PC-9 (cell line): ENCODE measurements at regions not wholly inside any gene's neighbourhood (a gene's known extent, or its start where the extent isn't known, plus 50 kb on each side); places are given as distances from the start of the nearest gene placed in this dataset.

Experiments
- BruUV-seq: library from RNA; stranded (reverse); fragments of 400-500 nt; replicated peaks from 2 replicates; lab custom pipeline; 2021; lab: Mats Ljungman, UMichigan
- CTCF ChIA-PET: fragments of 300-600 bp; sonication (Branson Sonifier 250); formaldehyde crosslinking; loops from one replicate; lab custom pipeline; 2022; ENCODE audit warnings: antibody characterized with exemption; lab: Charles Lee
- POLR2A ChIA-PET: fragments of 300-600 bp; sonication (Branson Sonifier 250); formaldehyde crosslinking; loops from one replicate; lab custom pipeline; 2022; ENCODE audit warnings: antibody characterized with exemption; ENCODE audit not compliant: unreplicated experiment; lab: Charles Lee
- DNase-seq, 2 experiments: peaks; one replicate each; pipeline versions ENCODE4 v3.0.0 to v3.0.0-alpha.2; 2015 to 2022; ENCODE audit warnings: mixed read lengths in 1 of 2
- H2AFZ ChIP-seq: fragments of 200-600 bp; sonication (generic); 2 replicates; pipeline ENCODE4 v1.8.1; 2017; ENCODE audit warnings: antibody characterized with exemption
- H3F3A ChIP-seq: fragments of 200-600 bp; sonication (generic); 2 replicates; pipeline ENCODE4 v1.8.1; 2017; ENCODE audit warnings: antibody characterized with exemption, mild to moderate bottlenecking, low read depth; ENCODE audit not compliant: insufficient read depth
- H3K27ac ChIP-seq: fragments of 200-600 bp; sonication (generic); 2 replicates; pipeline ENCODE4 v1.6.1; 2016; ENCODE audit warnings: mixed run types
- H3K27me3 ChIP-seq: fragments of 200-600 bp; sonication (generic); 2 replicates; pipeline ENCODE4 v1.6.1; 2016; ENCODE audit warnings: low read depth, mixed run types; ENCODE audit not compliant: insufficient read depth
- H3K36me3 ChIP-seq: fragments of 200-600 bp; sonication (generic); 2 replicates; pipeline ENCODE4 v1.6.1; 2016; ENCODE audit warnings: low read depth, mixed run types
- H3K4me1 ChIP-seq: fragments of 200-600 bp; sonication (generic); replicated peaks from 2 replicates; pipeline ENCODE4 v1.6.1; 2016; ENCODE audit warnings: mixed run types; ENCODE audit not compliant: insufficient read depth
- H3K4me2 ChIP-seq: fragments of 200-600 bp; sonication (generic); 2 replicates; pipeline ENCODE4 v1.6.1; 2017; ENCODE audit warnings: mixed run types
- H3K4me3 ChIP-seq: fragments of 200-600 bp; sonication (generic); 2 replicates; pipeline ENCODE4 v1.6.1; 2016; ENCODE audit warnings: mixed run types
- H3K79me2 ChIP-seq: fragments of 200-600 bp; sonication (generic); 2 replicates; pipeline ENCODE4 v1.6.1; 2017; ENCODE audit warnings: low read depth, mixed run types
- H3K9me2 ChIP-seq: fragments of 200-600 bp; sonication (generic); 2 replicates; pipeline ENCODE4 v1.8.1; 2017; ENCODE audit warnings: mild to moderate bottlenecking; ENCODE audit not compliant: insufficient read depth
- H3K9me3 ChIP-seq: fragments of 200-600 bp; sonication (generic); 2 replicates; pipeline ENCODE4 v1.8.1; 2016; ENCODE audit warnings: low read depth; ENCODE audit not compliant: insufficient read depth
- H4K20me1 ChIP-seq: fragments of 200-600 bp; sonication (generic); 2 replicates; pipeline ENCODE4 v1.8.1; 2017; ENCODE audit not compliant: insufficient read depth
- CTCF ChIP-seq: fragments of 200-600 bp; sonication (generic); conservative IDR thresholded peaks from 2 replicates; pipeline ENCODE4 v1.6.1; 2017; ENCODE audit warnings: mixed run types, antibody characterized with exemption, mild to moderate bottlenecking, moderate library complexity
- EZH2 ChIP-seq: fragments of 200-600 bp; sonication (generic); IDR thresholded peaks from 2 replicates; pipeline ENCODE4 v1.8.0; 2017; ENCODE audit warnings: antibody characterized with exemption, low read depth
- intact Hi-C: fragments of 100-400 bp; cut with micrococcal nuclease; formaldehyde crosslinking; loops from one replicate; pipeline ENCODE4 v1.10.0; 2022; ENCODE audit not compliant: unreplicated experiment

DNA sequence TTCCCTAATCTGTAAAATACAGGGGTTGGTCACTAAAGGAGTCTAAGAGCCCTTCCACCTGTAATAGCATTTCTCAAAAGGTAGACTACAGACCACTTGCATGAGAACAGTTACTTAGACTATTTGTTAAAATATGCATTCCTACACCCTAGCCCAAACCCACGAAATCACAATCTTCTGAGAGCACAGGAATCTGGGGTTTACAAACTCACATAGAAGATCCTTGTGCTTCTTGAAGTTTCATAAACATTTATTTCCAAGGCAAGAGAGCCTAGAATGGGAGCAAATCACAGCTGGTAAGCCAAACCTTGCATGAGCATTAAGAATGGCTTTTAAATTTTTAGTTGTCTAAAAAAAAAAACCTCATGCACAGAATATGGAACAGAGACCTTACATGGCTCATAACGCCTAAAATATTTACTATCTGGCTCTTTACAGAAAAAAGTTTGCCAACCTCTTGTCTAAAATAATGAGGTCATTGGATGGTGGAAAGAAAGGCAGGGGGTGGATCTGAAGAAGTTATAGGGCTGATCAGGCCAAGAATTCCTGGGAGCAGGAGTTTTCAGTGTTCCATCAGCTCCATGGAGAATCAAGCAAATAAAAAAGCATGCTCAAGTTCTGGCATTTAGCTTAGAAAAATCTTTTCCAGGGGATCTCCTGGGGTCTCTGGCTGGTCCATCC is 133.4 kb downstream of the CCDC34 start:
- ChIA-PET CTCF (no interaction called here), POLR2A (interaction anchor here (0.6 kb wide), 1 partner anchor 12 kb away, joined by 7 read pairs; no protein-coding TSS in a partner anchor)
- Histone ChIP-seq H3K36me3 (no peaks in the 10 kb centered on the region), H3K4me1 (no peaks in the 10 kb centered on the region), H3K9me3 (no peaks in the 10 kb centered on the region), H3K27ac (no peak overlapping the region), H3F3A (no peaks in the 10 kb centered on the region), H3K79me2 (no peaks in the 10 kb centered on the region), H3K9me2 (no peaks in the 10 kb centered on the region), H3K4me3 (no peak overlapping the region), H3K4me2 (no peak overlapping the region), H4K20me1 (no peaks in the 10 kb centered on the region), H3K27me3 (no peaks in the 10 kb centered on the region), H2AFZ (no peak overlapping the region)
- no TSS peak for BruUV-seq
- intact Hi-C loops = no loop called here
- no peak for DNase-seq
- TF ChIP-seq CTCF (no peak), EZH2 (no peak)

DNA sequence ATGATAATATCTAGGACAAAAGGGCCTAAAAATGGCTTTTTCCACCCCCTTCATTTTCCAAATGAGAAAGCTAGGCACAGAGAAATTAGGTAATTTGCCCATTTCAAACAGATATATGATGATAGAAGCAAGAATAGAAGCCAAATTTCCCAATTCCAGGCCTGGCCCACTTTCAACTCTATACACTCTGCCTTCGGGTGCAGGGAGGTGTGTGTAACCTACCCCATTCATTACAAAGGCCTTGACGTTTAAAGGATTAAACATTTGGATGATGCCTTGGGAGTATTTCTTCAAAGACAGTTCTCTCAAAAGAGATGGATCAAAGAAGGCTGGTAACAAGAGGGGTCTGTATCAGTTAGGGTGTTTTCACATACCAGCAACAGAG is 134.1 kb downstream of the CCDC34 start:
- H4K20me1 ChIP-seq = no peaks in the 10 kb centered on the region
- intact Hi-C loops = no loop called here
- no peaks in the 10 kb centered on the region for H3K9me2 ChIP-seq
- no peak overlapping the region for H3K4me2 ChIP-seq
- no peaks in the 10 kb centered on the region for H3K79me2 ChIP-seq
- H3K9me3 ChIP-seq = no peaks in the 10 kb centered on the region
- H3K27ac ChIP-seq = no peak overlapping the region
- no peaks in the 10 kb centered on the region for H3F3A ChIP-seq
- BruUV-seq = no TSS peak
- H3K4me1 ChIP-seq = no peaks in the 10 kb centered on the region
- no peaks in the 10 kb centered on the region for H3K27me3 ChIP-seq
- no peak overlapping the region for H3K4me3 ChIP-seq
- POLR2A ChIA-PET = no interaction called here
- no peaks in the 10 kb centered on the region for H3K36me3 ChIP-seq
- TF ChIP-seq CTCF = no peak
- TF ChIP-seq EZH2 = no peak
- no peak for DNase-seq
- CTCF ChIA-PET = interaction anchor here (0.6 to 0.7 kb wide), 2 partner anchors 269 to 1732 kb away, joined by 5 read pairs; no protein-coding TSS in a partner anchor
- H2AFZ ChIP-seq = no peak overlapping the region

GRCh38 chr11:27228232-27228905 is 134.6 kb downstream of the CCDC34 start:
- no peak overlapping the region for H3K4me3 ChIP-seq
- no peaks in the 10 kb centered on the region for H4K20me1 ChIP-seq
- POLR2A ChIA-PET = interaction anchor here (0.6 kb wide), 1 partner anchor 259 kb away, joined by 4 read pairs; no protein-coding TSS in a partner anchor
- TF ChIP-seq CTCF (no peak), EZH2 (no peak)
- BruUV-seq = no TSS peak
- H3F3A ChIP-seq = no peaks in the 10 kb centered on the region
- no peaks in the 10 kb centered on the region for H3K79me2 ChIP-seq
- no peak overlapping the region for H3K4me2 ChIP-seq
- H3K9me2 ChIP-seq = no peaks in the 10 kb centered on the region
- H3K27me3 ChIP-seq = no peaks in the 10 kb centered on the region
- CTCF ChIA-PET = interaction anchor here (0.6 to 0.7 kb wide), 2 partner anchors 269 to 1732 kb away, joined by 5 read pairs; no protein-coding TSS in a partner anchor
- DNase-seq = no peak
- H3K36me3 ChIP-seq = no peaks in the 10 kb centered on the region
- no peak overlapping the region for H3K27ac ChIP-seq
- intact Hi-C loops = no loop called here
- H3K9me3 ChIP-seq = no peaks in the 10 kb centered on the region
- H3K4me1 ChIP-seq = no peaks in the 10 kb centered on the region
- H2AFZ ChIP-seq = no peak overlapping the region
